GM23338 (cell line): ENCODE measurements at regions not wholly inside any gene's neighbourhood (a gene's known extent, or its start where the extent isn't known, plus 50 kb on each side); places are given as distances from the start of the nearest gene placed in this dataset.

ENCODE experiments used
- CREB1 ChIP-seq: fragments of 250-450 bp; sonication (Bioruptor Pico); IDR thresholded peaks from 2 replicates; pipeline ENCODE4 v1.5.0; 2020; ENCODE audit warnings: low read depth, mild to moderate bottlenecking, moderate library complexity
- CTCF ChIP-seq, 2 experiments: fragments of 200-600 bp in 1 of 2; sonication (generic) in 1 of 2; conservative IDR thresholded peaks; 2 replicates each; pipeline versions ENCODE4 v1.5.1 to v1.6.1; 2016 to 2017; ENCODE audit warnings: antibody characterized with exemption in 2 of 2, low read depth in 2 of 2, mild to moderate bottlenecking in 2 of 2, moderate library complexity in 1 of 2
- EZH2 ChIP-seq: fragments of 200-600 bp; sonication (generic); IDR thresholded peaks from one replicate; pipeline ENCODE4 v1.8.0; 2017; ENCODE audit warnings: antibody characterized with exemption, mild to moderate bottlenecking, low read depth; ENCODE audit not compliant: unreplicated experiment

- TF ChIP-seq CREB1 (CRISPR knock-in tag) = no peak
- TF ChIP-seq CTCF (conservative IDR thresholded peaks at IDR 0.05; ENCODE audit: low read depth in 2 of 2) = no peak
- no peak for TF ChIP-seq EZH2
Observed at GRCh38 chr2:180291552-180292421, 284.7 kb upstream of the CWC22 start.
